ENCODE measurements at regions not wholly inside any gene's neighbourhood (a gene's known extent, or its start where the extent isn't known, plus 50 kb on each side); places are given as distances from the start of the nearest gene placed in this dataset.

DNA sequence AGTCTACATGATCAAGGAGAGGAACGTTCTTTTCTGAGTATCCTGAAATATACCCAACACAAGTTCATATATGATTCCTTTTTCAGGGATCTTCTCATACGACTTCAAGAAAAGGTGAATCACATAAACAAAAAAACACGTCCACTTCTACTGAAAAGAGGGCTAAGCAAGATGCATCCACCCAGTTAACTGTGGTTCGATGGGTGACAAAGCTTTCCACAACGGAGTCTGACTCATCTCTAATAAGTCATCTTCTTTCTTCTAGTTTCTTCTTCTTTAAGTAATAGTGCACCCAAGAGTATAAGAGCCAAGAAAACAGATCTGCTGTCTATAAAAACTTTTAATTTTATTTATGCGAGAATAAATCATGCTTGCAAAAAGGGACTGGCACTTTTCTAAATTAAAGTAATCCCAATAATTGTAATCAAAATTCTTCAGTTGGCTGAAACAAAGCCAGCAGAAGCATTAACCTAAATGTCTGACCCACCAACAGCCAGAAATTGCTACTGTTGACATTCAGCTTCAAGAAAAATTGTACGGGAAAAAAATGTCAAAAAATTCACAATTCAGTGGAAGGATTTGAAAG lies 146.9 kb upstream of the ANK3 start:
- TF ChIP-seq, protein P1, sequence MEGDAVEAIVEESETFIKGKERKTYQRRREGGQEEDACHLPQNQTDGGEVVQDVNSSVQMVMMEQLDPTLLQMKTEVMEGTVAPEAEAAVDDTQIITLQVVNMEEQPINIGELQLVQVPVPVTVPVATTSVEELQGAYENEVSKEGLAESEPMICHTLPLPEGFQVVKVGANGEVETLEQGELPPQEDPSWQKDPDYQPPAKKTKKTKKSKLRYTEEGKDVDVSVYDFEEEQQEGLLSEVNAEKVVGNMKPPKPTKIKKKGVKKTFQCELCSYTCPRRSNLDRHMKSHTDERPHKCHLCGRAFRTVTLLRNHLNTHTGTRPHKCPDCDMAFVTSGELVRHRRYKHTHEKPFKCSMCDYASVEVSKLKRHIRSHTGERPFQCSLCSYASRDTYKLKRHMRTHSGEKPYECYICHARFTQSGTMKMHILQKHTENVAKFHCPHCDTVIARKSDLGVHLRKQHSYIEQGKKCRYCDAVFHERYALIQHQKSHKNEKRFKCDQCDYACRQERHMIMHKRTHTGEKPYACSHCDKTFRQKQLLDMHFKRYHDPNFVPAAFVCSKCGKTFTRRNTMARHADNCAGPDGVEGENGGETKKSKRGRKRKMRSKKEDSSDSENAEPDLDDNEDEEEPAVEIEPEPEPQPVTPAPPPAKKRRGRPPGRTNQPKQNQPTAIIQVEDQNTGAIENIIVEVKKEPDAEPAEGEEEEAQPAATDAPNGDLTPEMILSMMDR (IDR thresholded peaks at IDR 0.05; ENCODE audit: borderline replicate concordance, control extremely low read depth, extremely low read depth, insufficient read depth, missing control alignments): no peak
- in situ Hi-C loops (cut with MboI; ENCODE audit: low sequenced_read_pairs, unreplicated experiment): no loop called here
- no peak for DNase-seq (ENCODE audit: low spot score)

DNA sequence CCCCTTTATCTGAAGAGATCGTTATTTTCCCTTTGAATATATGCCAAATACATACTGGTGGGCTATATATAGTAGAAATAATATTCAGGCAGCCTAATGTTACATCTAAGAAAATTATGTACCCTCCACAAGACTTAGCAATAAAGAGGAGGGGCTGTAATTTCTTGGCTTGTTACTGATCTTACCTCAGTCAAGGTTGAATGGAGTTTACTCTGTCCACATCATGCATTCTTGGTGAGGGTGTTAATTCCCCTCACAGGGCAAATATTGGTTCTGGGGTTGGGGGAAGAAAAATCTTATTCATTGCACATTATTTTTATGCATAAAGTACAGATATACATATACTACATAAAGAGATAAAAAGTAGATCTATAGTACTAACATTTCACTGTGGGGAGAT lies 145.8 kb upstream of the ANK3 start:
- in situ Hi-C loops (cut with MboI; ENCODE audit: low sequenced_read_pairs, unreplicated experiment): no loop called here
- TF ChIP-seq, protein P1 (IDR thresholded peaks at IDR 0.05; ENCODE audit: borderline replicate concordance, control extremely low read depth, extremely low read depth, insufficient read depth, missing control alignments): no peak
- no peak for DNase-seq (ENCODE audit: low spot score)

DNA sequence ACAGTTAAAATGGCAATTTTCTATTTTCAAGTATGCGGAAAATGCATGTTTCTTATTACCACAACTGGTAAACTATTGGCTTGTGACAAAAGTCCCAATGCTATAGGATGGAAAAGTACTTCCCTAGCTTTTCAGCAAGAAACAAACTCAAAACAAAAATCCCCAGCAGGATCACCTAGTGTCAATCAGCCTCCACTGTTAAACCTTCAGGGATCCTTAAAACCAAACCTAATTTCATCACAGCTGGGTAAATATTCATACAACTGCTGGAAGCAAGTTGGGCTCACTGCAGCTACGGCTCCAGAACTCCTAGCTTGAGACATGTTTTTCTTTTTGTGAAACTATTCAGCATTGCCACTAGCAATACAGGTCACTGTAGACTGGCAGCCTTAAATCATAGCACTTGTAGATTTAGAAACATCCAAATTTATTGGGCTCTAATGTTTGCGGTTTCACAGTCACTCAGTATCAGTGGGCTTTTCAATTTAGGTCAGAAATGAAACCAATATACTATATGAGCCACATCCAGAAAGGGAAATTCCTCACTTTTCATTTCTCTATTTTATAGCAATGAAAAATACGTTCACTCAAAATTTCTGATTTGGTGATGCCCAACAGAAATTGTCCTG lies 145.2 kb upstream of the ANK3 start:
- in situ Hi-C loops (cut with MboI; ENCODE audit: low sequenced_read_pairs, unreplicated experiment): no loop called here
- TF ChIP-seq, protein P1 (IDR thresholded peaks at IDR 0.05; ENCODE audit: borderline replicate concordance, control extremely low read depth, extremely low read depth, insufficient read depth, missing control alignments): no peak
- no peak for DNase-seq (ENCODE audit: low spot score)

DNA sequence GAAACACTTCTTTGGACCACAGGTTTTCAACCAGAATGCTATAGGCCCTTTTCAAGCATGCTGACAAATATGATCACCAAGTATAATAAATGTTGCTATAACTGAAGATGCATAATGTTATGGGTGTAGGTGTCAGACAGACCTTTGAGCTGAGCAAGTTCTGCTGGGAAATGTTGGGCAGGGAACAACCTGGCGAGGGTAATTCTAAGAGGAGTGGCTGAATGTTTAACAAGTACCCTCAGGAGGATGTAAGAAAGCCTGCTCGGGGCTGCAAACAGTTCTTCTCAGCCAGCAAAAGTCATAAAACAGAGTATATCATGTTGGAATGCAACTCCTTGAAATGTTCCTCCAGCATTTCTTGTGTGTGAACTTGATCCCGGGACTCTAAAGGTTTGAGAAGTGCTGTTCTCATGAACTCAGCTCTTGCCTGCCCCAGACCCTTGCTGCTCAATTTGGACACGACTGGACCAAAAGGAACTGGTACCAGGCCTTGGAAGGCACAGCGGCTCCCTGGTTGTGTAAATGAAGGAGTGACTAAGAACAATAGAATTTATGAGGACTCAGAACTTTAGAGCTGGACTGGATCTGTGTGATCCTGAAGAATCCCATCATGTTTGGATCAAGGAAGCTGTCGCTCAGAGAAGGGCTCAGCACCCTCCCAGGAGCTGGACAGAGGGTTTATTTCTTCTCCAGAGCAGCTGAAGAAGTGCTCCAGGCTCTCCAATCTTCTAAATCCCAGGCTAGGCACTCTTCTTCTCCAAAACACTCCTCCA lies 143.2 kb upstream of the ANK3 start:
- DNase-seq (ENCODE audit: low spot score): no peak

DNA sequence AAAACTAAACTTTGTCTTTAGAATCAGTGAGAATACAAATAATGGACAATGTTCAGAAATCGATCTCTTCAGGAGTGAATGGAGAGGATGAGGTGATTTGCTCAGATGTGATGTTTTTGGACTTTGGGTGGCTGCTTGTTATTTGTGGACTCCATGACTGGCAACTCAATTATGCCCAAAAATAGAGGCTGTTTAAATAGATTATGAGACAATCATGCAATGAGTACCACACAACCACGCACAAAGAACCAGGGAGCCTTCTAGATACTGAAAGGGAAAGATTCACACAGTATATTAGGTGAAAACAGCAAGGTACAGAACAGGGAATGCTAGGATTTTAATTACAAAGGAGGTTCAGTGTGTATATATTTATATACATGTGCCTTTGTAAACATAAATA lies 141.3 kb upstream of the ANK3 start:
- TF ChIP-seq, protein P1 (IDR thresholded peaks at IDR 0.05; ENCODE audit: borderline replicate concordance, control extremely low read depth, extremely low read depth, insufficient read depth, missing control alignments): no peak
- in situ Hi-C loops (cut with MboI; ENCODE audit: low sequenced_read_pairs, unreplicated experiment): no loop called here
- no peak for DNase-seq (ENCODE audit: low spot score)

More for the DNA sequence above, 143.2 kb upstream of the ANK3 start:
- in situ Hi-C loops (cut with MboI; ENCODE audit: low sequenced_read_pairs, unreplicated experiment): no loop called here
- TF ChIP-seq, protein P1 (IDR thresholded peaks at IDR 0.05; ENCODE audit: borderline replicate concordance, control extremely low read depth, extremely low read depth, insufficient read depth, missing control alignments): no peak

DNA sequence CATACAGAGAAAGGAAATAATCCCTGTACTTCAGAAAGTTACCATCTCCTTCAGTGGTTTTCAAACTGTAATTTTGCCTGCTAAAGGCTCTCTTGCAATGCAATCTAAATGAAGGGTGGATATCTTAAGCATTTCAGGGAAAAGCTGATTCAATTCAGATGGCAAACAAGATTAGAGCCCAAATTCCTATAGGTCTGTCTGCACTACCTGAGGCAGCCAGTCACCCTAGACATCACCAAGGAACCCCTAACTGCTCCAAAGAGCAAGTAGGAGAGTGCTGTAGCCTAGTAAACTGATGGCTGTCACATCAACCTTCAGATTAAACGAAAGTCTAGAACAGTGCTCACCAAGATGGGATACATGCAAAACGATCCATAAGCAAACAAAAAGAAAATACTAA lies 138.0 kb upstream of the ANK3 start:
- no peak for DNase-seq (ENCODE audit: low spot score)
- TF ChIP-seq, protein P1 (IDR thresholded peaks at IDR 0.05; ENCODE audit: borderline replicate concordance, control extremely low read depth, extremely low read depth, insufficient read depth, missing control alignments): no peak
- in situ Hi-C loops (cut with MboI; ENCODE audit: low sequenced_read_pairs, unreplicated experiment): no loop called here
